AG09319 (cell line): ENCODE measurements at regions not wholly inside any gene's neighbourhood (a gene's known extent, or its start where the extent isn't known, plus 50 kb on each side); places are given as distances from the start of the nearest gene placed in this dataset.

Experiments used
- DNase-seq: peaks from one replicate; pipeline ENCODE4 v3.0.0-alpha.2; 2010; ENCODE audit warnings: low read depth; ENCODE audit errors: extremely low read depth
- TF ChIP-seq, protein P1 (sequence below): IDR thresholded peaks from 2 replicates; pipeline ENCODE4 v1.5.1; 2011; ENCODE audit warnings: low read depth, mild to moderate bottlenecking, inconsistent platforms, low read length, moderate library complexity

DNA sequence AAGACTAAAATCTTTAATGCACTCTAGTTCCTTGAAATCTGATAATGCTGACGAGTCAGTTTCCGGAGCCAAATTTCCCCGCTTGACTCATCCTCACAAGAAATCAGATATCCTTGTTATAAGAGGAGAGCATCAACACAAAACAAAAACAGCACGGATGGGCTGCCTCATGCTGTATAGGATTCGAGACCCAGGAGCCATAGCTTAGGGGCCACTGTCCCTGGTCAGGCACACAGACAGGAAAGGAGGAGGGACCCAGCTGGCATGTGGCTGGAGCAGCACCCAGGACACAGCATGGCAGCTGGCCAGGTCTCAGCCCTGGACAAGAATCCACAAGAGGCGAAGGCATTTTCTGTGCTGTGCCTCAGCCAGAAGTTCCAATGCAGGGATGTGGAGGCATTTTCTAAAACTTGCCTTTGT is 110.2 kb upstream of the SPATA13 start:
- TF ChIP-seq, protein P1, sequence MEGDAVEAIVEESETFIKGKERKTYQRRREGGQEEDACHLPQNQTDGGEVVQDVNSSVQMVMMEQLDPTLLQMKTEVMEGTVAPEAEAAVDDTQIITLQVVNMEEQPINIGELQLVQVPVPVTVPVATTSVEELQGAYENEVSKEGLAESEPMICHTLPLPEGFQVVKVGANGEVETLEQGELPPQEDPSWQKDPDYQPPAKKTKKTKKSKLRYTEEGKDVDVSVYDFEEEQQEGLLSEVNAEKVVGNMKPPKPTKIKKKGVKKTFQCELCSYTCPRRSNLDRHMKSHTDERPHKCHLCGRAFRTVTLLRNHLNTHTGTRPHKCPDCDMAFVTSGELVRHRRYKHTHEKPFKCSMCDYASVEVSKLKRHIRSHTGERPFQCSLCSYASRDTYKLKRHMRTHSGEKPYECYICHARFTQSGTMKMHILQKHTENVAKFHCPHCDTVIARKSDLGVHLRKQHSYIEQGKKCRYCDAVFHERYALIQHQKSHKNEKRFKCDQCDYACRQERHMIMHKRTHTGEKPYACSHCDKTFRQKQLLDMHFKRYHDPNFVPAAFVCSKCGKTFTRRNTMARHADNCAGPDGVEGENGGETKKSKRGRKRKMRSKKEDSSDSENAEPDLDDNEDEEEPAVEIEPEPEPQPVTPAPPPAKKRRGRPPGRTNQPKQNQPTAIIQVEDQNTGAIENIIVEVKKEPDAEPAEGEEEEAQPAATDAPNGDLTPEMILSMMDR = no peak
- no peak for DNase-seq

DNA sequence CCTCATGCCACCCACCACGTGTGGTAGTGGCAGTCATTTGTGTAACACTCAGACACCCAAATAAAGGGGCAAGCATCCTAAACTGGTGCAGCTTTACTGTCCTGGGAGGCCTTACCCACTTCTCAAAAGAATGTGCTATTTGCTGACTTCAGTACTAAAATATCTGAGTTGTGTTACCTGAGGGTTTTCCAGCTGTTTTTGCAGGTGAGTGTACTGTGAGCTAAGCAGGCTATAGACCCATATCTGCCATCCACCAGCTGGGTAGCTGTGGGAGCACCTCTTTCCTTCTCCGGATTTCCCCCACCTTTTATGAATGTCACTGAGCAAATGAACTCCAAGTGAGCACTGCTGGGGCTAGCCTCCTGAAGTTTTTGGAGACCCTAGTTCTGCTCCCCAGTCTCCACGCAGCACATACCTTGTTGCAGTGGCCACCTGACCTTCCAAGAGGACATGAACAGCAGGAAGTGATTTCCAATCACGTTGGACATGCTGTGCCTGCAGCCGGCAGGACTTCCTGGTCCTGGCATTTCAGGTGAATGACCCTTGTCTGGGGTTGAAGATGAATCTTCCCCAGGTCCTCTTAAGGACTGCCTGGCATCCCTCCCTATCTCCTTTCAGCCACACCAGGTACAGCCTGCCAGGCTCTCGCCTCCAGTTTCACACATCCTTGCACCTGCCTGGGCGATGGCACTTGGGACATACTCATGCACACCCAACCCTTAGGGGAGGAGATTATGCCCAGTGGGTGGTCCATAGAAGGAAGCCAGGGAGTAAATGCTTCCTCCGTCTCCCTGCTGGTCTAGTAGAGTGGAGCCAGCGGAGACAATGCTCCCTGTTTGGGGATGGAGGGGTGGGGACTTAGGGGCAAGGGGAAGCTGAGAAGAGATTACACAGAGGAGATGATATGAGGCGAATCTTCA is 109.5 kb upstream of the SPATA13 start:
- DNase-seq = no peak
- TF ChIP-seq, protein P1 = no peak

DNA sequence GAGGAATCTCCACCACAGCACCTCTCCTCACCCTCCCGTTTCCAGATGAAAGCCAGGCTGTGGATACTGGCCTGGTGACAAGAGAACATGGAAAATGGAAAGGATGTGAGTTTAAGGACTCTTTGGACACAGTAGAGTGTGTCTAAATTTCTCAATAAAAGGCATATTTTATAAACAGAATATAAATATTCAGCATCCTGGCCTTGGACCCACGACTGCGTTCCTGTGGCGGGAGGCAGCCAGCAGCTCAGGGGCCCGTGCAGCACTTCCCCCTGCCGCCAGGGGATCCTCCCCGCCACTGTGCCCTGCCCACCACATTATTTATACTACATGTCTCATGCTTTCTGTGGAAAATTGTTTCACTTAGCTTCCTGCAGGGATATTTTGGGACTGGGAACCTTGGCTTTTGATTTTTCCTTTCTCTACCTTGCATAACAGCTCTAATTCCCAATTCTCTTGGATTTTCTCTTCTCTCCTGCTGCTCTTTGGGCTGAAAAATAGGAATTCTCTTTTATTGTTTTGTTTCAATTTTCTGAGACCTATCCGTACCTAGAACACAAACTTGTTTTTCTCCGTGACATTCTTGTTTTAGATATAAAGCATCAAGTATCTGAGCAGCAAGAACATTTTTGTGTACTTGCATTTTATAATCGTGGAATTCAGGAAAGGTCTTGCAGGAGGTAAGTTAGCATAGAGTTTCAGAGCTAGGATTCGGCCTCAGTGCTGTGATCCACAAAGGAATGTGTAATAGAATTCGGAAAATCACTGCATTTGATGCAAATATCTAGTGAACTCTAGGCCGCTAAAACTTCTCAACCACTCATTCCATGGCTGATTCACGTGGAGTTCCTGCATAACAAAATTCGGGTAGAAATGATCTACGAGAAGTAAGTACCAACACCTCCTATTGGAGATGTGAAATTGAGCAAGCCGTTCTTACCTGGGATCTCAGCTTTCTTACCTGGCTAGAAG is 107.7 kb upstream of the SPATA13 start:
- no peak for DNase-seq
- TF ChIP-seq, protein P1 = peak; percentile 15

DNA sequence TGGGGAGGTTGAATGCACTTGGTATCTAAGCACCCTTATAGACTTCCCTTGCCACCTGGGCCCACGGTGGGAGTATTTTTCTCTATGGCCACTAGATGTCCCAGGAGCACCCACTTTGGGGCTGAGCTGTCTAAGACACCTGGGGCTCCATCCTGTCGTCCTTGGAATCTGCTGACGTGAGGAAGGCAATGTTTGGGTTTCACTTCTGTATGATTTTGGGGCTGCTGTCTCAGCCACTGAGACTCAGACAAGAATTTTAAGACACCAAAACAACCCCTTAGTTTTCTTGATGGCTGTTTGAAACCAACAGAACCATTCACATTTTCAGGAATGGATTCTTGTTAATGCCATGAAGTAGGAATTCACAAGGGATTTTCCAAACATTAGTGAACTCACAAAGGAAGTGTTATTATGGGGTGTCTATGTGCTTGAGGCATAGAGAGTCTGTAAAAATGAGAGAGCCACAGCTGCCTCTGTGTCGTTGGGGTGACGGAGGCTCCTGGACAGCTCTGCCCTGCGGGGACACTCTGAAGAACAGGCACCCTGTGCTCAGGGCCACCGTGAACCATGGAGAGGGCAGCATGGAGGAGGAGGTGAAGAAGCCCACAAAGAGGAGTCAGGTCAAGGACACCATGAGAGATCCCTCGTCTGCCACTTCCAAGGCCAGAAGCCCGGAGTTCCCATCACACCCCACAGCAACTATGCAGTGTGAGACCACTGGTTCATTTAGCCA is 106.8 kb upstream of the SPATA13 start:
- TF ChIP-seq, protein P1 = peak; percentile 77
- DNase-seq = no peak

DNA sequence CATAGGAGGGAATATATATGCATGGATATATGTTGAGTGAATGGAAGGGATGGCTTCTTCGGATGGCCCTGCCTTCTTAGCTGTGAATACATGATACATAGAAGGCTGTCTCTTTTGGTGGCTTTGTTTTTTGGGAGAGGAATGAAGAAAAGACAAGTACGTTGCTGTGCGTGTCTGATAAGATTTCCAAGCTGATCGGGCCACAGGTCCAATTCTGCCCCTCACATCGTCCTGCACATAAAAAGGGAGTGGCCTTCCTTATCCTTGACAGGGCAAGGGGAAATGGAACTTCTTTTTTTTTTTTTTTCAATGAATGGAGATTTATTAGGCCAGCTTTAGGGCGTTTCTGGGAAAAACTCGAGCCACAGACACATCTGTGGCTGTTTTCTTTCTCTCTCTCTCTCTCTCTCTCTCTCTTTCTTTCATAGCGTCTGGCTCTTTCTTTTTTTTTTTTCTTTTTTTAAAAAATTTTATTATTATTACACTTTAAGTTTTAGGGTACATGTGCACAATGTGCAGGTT is 103.8 kb upstream of the SPATA13 start:
- DNase-seq = no peak
- TF ChIP-seq, protein P1 = no peak

DNA sequence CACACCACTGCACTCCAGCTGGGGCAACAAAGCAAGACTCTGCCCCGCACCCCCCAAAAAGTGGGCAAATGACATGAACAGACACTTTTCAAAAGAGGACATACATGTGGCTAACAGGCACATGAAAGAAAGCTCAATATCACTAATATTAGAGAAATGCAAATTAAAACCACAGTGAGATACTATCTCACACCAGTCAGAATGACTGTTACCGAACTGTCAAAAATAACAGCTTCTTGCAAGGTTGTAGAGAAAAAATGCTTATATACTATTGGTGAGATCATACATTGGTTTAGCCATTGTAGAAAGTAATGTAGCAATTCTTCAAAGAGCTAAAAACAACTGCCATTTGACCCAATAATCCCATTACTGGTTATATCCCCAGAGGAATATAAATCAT is 99.5 kb upstream of the SPATA13 start:
- DNase-seq = no peak
- TF ChIP-seq, protein P1 = no peak
